ENCODE measurements at regions not wholly inside any gene's neighbourhood (a gene's known extent, or its start where the extent isn't known, plus 50 kb on each side); places are given as distances from the start of the nearest gene placed in this dataset.

- TF ChIP-seq CTCF (conservative IDR thresholded peaks at IDR 0.05) = no peak
- no peak for TF ChIP-seq ZFX (IDR thresholded peaks at IDR 0.05)
Observed at GRCh38 chr13:109645831-109646230, 140.6 kb downstream of the IRS2 start.
